Skeletal muscle satellite cell (primary cell): ENCODE measurements at regions not wholly inside any gene's neighbourhood (a gene's known extent, or its start where the extent isn't known, plus 50 kb on each side); places are given as distances from the start of the nearest gene placed in this dataset.
A peak's percentile ranks its signal among the peaks of the same experiment; 100 is the strongest.
"Not testable (repeated sequence)": the region's sequence is repeated elsewhere in the genome, so short reads cannot be mapped to it uniquely, and the experiment has no call there.

Experiments
- H3K27me3 ChIP-seq: 2 replicates; pipeline ENCODE4 v1.7.0; 2013; ENCODE audit warnings: low read length; ENCODE audit not compliant: control insufficient read depth, insufficient read depth
- H3K36me3 ChIP-seq: 2 replicates; pipeline ENCODE4 v1.7.0; 2013; ENCODE audit warnings: mild to moderate bottlenecking, control low read depth, low read length; ENCODE audit not compliant: insufficient read depth
- H3K4me1 ChIP-seq: 2 replicates; pipeline ENCODE4 v1.7.0; 2013; ENCODE audit warnings: low read length; ENCODE audit not compliant: control insufficient read depth, insufficient read depth
- H3K4me2 ChIP-seq: 2 replicates; pipeline ENCODE4 v1.7.0; 2013; ENCODE audit warnings: mild to moderate bottlenecking, low read length
- H3K4me3 ChIP-seq: 2 replicates; pipeline ENCODE4 v1.7.0; 2013; ENCODE audit warnings: low read length
- H3K9ac ChIP-seq: 2 replicates; pipeline ENCODE4 v1.7.0; 2013; ENCODE audit warnings: mild to moderate bottlenecking, low read depth, low read length, moderate library complexity
- H3K9me3 ChIP-seq: replicated peaks from 2 replicates; pipeline ENCODE4 v1.7.0; 2013; ENCODE audit warnings: mild to moderate bottlenecking, control low read depth, low read length

DNA sequence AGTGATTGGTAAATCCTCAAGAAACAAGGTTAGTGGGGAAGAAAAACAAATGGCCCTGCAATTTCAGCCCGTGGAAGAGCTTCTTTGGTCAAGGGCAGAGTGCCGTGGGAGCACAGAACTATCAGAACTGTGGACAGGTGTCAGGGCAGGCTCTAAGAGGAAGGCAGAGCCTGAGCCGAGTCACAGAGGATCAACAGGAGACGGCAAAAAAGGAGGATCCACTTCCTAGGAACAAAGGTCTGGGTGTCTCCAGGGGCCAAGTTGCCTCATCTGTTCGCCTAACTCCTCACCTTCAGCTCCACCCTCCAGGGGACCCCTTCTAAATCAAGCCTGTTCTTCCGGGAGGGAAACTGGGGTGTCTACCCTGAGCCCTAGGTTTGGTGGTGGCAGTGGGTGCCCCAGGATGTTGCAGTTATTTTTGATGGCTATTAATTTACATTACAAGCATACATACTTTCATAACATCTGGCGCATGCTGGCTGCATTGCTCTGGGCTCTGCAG is 88.0 kb downstream of the FEM1C start:
- Histone ChIP-seq H3K9me3 (no peaks in the 10 kb centered on the region), H3K4me2 (no peak overlapping the region), H3K27me3 (no peaks in the 10 kb centered on the region), H3K4me1 (peaks cover 83% of the 10 kb centered on the region), H3K4me3 (no peak overlapping the region), H3K36me3 (no peaks in the 10 kb centered on the region), H3K9ac (no peak overlapping the region)

DNA sequence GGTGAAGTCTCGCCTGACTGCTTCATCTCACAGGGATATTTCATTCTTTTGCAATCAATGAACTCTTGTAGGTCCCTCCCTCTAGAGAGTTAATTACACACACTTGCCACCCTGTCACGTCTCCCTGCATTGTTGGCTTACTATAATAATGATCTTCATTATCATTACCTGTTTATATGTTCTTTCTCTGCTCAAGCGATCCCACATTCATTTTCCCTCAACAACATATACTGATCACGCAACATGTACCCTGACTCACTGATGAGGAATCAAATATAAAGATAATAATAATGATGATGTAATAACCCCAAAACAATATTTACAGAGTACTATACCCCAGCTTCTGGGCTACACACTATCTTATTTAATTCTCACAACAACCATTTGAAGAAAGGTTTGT is 88.5 kb downstream of the FEM1C start:
- Histone ChIP-seq H3K9ac (peak overlapping the region; percentile 59), H3K27me3 (no peaks in the 10 kb centered on the region), H3K4me3 (no peak overlapping the region), H3K36me3 (no peaks in the 10 kb centered on the region), H3K4me2 (peak overlapping the region; percentile 39), H3K4me1 (peaks cover 81% of the 10 kb centered on the region), H3K9me3 (no peaks in the 10 kb centered on the region)

DNA sequence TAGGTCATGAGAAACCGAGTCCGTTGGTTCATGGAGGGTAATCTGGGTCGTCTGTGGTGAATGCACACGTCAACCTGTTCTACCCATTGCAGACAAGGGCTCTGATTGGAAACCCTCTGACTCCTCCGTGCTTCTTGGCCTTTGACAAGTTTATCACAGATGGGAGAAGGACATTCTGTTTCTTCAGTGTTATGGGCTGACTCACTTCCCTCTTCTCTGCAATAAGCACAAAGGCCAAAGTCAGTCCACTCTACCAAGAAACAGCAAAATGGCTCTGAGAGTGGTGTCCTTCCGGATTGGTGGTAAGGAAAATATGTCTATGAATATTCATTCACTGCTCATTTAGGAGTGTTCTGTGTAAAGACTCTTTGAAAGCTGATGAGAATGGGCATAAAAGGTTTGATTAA is 89.3 kb downstream of the FEM1C start:
- H3K9me3 ChIP-seq = no peaks in the 10 kb centered on the region
- H3K4me1 ChIP-seq = peaks cover 82% of the 10 kb centered on the region
- H3K4me3 ChIP-seq = no peak overlapping the region
- H3K36me3 ChIP-seq = no peaks in the 10 kb centered on the region
- H3K27me3 ChIP-seq = no peaks in the 10 kb centered on the region
- H3K9ac ChIP-seq = peak overlapping the region; percentile 59
- H3K4me2 ChIP-seq = peak overlapping the region; percentile 39

DNA sequence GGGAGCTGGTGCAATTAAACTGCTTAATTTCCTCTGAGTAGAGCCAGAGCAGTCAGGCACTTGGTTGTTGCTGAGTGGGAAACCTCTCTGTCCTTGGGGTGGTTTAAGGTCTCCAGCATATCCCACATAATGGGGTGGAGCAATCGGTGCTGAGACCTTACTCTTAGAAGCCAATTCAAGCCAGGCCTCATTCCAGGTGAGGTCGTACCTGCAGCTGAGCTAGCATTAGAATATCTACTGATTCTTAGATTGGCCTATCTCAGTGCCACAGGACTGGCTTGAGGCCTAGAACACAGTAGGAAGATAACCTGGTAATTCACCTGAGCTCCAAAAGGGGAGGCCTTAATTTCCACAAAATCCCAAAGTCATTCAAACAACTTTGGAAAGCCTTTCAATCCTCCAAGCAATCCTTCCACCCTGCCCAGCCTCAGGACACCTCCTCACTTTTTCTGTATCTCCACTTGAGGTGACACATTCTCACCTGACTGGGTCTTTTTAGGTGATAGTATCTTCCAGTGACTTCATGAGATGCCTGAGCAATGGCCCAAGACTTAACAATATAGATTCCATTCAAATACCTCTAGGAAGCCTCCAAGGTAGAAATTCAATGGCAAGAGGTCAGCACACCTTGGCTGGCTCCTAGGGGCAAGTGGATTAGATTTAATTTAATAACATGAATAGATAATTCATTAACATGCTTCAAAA is 91.0 kb downstream of the FEM1C start:
- Histone ChIP-seq H3K9me3 (no peaks in the 10 kb centered on the region), H3K4me2 (no peak overlapping the region), H3K4me1 (peaks cover 65% of the 10 kb centered on the region), H3K27me3 (no peaks in the 10 kb centered on the region), H3K36me3 (no peaks in the 10 kb centered on the region), H3K9ac (no peak overlapping the region), H3K4me3 (no peak overlapping the region)

DNA sequence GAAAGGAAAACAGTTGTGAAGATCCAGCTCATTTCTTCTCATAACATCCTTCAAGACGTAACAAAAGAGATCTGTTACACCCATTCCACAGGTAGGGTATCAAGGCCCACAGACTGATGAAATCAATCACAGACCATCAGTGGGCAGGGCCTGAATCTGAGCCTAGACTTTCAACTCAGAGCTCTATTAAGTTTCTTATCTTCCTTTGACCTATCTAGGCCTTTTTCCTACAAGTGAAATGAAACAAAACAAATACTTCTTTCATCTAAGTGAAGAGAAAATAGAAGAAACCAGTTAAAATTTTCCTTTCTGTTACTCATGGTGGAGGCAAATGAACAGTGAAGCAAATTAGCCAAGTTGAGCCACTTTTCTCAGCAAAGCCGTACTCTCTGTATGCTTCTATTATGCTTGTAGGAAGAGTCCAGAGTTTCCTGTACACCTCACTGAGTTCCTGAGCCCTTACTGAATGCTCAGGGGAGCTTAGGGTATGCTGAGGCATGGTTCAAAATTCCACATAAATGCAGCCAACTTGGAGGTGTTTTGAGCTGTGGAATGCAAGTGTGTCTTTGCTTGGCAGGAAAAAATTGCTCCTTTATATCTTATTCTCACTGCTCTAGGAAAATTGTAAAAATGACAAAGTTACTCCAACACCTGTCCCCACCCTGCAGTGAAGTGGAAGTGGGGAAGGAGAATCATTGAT is 91.9 kb downstream of the FEM1C start:
- no peak overlapping the region for H3K4me2 ChIP-seq
- no peaks in the 10 kb centered on the region for H3K9me3 ChIP-seq
- H3K4me1 ChIP-seq = peaks cover 56% of the 10 kb centered on the region
- no peak overlapping the region for H3K9ac ChIP-seq
- H3K36me3 ChIP-seq = no peaks in the 10 kb centered on the region
- no peaks in the 10 kb centered on the region for H3K27me3 ChIP-seq
- H3K4me3 ChIP-seq = no peak overlapping the region

DNA sequence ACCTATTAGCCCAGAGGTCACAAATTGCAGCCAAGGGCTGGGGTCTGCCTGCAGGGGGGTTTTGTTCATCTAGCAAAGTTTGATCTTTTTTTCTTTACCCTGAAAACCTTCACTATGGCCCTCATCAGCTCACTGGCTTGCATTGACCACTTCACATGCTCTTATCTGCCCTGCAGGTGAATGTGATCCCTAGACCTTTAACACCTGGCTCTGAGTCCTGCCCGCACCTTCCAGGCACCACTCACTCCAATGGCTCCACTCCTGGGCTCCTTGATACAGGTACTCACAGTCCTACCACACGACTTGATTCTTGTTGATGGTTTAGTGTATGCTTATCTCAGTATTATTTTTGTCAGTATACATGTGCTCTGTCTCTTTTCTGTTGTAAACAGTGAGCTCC is 92.5 kb downstream of the FEM1C start:
- H3K27me3 ChIP-seq = no peaks in the 10 kb centered on the region
- H3K4me2 ChIP-seq = no peak overlapping the region
- H3K9me3 ChIP-seq = no peaks in the 10 kb centered on the region
- no peak overlapping the region for H3K4me3 ChIP-seq
- H3K9ac ChIP-seq = no peak overlapping the region
- H3K4me1 ChIP-seq = peaks cover 52% of the 10 kb centered on the region
- no peaks in the 10 kb centered on the region for H3K36me3 ChIP-seq

DNA sequence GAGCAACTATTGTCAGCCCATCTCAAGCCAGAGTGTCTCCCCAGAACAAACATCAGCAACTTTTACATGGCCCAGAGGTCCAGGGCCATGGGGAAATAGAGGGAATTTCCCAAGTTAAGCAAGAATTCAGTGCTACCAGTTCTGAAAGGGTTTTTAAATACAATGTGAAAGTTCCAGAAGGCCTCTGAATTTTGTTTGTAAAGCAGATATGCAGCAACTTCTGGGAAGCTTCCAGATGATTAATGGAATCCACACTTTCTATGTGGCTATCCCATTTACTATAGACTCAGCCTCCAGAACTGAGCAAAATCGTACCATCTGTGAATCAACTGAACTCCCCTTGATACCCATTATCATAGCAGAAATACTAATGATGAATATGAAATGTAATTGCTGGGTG is 93.8 kb downstream of the FEM1C start:
- Histone ChIP-seq H3K4me3 (no peak overlapping the region), H3K27me3 (no peaks in the 10 kb centered on the region), H3K36me3 (no peaks in the 10 kb centered on the region), H3K9me3 (no peaks in the 10 kb centered on the region), H3K4me2 (no peak overlapping the region), H3K4me1 (peaks cover 39% of the 10 kb centered on the region), H3K9ac (no peak overlapping the region)

DNA sequence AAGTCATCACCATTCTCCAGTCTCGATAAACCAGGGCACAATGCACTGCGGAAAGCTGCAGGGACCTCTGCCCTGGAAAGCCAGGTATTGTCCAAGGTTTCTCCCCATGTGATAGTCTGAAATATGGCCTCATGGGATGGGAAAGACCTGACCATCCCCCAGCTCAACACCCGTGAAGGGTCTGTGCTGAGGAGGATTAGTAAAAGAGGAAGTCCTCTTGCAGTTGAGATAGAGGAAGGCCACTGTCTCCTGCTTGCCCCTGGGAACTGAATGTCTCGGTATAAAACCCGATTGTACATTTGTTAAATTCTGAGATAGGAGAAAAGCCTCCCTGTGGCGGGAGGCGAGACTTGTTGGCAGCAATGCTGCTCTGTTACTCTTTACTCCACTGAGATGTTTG is 95.9 kb downstream of the FEM1C start:
- H3K4me1 ChIP-seq = peaks cover 24% of the 10 kb centered on the region
- not testable (repeated sequence) for H3K36me3 ChIP-seq, H3K27me3 ChIP-seq, H3K4me2 ChIP-seq, H3K9me3 ChIP-seq, H3K9ac ChIP-seq, H3K4me3 ChIP-seq

DNA sequence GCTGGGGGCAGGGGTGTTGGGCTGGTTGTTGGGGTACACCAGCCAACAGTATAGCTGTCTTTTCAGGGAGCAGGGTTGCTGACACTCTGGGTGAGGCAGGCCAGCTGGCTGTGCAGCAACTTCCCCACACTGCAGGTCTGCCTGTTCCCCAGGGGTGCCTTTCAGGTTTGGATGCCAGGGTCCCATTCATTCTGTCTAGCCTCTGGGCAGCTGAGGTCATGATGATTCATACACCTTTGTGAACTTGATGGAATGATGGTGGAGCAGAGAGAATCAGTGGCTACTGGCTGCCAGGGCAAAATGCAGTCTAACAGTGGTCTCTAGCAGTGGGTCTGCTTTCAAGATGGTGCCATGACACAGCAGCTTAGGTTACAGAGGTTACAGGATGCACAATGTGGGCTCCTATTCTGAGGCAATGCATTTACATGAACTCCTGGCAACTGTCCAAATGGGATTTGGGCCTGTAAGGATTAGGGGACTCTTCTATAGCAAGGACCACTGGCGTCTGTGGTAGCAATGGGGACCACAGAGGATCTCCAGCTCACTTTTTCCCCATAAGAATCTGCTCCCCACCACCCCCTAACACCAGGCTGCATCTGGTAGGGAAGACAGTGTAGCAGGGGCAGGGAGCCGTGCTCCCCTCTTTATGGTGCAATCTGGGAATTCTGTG is 103.7 kb downstream of the FEM1C start:
- Histone ChIP-seq H3K4me2 (no peak overlapping the region), H3K36me3 (no peaks in the 10 kb centered on the region), H3K9me3 (peaks cover 3% of the 10 kb centered on the region), H3K27me3 (no peaks in the 10 kb centered on the region), H3K9ac (no peak overlapping the region), H3K4me1 (peaks cover 12% of the 10 kb centered on the region), H3K4me3 (no peak overlapping the region)

DNA sequence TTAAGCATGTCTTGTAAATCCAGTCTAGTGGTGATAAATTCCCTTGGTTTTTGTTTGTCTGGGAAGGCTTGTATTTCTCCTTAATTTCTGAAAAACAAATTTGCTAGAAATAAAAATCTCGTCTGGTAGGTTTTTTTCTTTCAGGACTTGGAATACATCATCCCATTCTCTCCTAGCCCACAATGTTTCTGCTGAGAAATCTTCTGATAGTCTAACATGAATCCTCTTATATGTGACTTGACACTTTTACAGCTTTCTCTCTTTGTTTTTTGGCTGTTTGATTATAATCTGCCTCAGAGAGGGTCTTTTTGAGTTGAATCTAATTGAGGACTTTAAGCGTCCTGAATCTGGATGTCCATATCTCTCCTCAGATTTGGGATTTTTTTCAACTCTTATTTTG is 104.9 kb downstream of the FEM1C start:
- Histone ChIP-seq H3K36me3 (no peaks in the 10 kb centered on the region), H3K9me3 (peaks cover 3% of the 10 kb centered on the region), H3K27me3 (no peaks in the 10 kb centered on the region), H3K4me2 (no peak overlapping the region), H3K9ac (no peak overlapping the region), H3K4me3 (no peak overlapping the region), H3K4me1 (peaks cover 21% of the 10 kb centered on the region)

DNA sequence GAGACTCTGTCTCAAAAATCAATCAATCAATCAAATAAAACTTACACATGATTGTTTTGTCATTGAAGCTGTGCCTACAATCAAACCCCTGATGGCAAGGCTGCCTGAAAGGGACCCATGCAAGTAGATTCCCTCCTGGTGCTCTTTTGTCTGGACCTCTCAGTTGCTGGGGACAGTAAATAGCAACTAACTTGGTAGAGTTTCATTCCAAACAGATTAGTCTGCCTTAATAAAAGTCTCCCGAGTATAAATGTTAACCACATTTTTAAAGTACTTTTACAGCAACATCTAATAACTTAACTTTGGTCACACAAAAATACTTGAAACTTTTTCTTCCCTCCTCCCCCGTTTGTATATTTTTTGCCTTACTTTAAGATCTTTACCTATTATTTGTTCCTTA is 105.5 kb downstream of the FEM1C start:
- Histone ChIP-seq H3K4me1 (peaks cover 21% of the 10 kb centered on the region), H3K27me3 (no peaks in the 10 kb centered on the region), H3K4me2 (no peak overlapping the region), H3K4me3 (no peak overlapping the region), H3K9ac (no peak overlapping the region), H3K9me3 (peaks cover 3% of the 10 kb centered on the region), H3K36me3 (no peaks in the 10 kb centered on the region)
